Erythroblast (primary cell): ENCODE measurements at regions not wholly inside any gene's neighbourhood (a gene's known extent, or its start where the extent isn't known, plus 50 kb on each side); places are given as distances from the start of the nearest gene placed in this dataset.

Experiments used
- GATA1 ChIP-seq: IDR thresholded peaks from 2 replicates; pipeline ENCODE4 v1.6.1; 2011; ENCODE audit warnings: low read depth, mild to moderate bottlenecking, control low read depth, low read length, moderate library complexity
- POLR2A ChIP-seq: IDR thresholded peaks from 2 replicates; pipeline ENCODE4 v1.6.1; 2011; ENCODE audit warnings: mild to moderate bottlenecking, low read length

- TF ChIP-seq POLR2A, result no peak
- no peak for TF ChIP-seq GATA1
These were observed 167.3 kb downstream of the ZNF326 start for GRCh38 chr1:90162216-90162615.
